Ishikawa (cell line): ENCODE measurements at regions not wholly inside any gene's neighbourhood (a gene's known extent, or its start where the extent isn't known, plus 50 kb on each side); places are given as distances from the start of the nearest gene placed in this dataset.

Experiments used
- EP300 ChIP-seq: IDR thresholded peaks from 2 replicates; pipeline ENCODE4 v1.6.1; 2012; ENCODE audit warnings: borderline replicate concordance
- FOXM1 ChIP-seq: IDR thresholded peaks from 2 replicates; pipeline ENCODE4 v1.6.1; 2012; ENCODE audit warnings: low read depth, borderline replicate concordance
- RAD21 ChIP-seq: IDR thresholded peaks from 2 replicates; pipeline ENCODE4 v1.6.1; 2012; ENCODE audit warnings: low read depth
- TCF12 ChIP-seq: IDR thresholded peaks from 2 replicates; pipeline ENCODE4 v1.6.1; 2012; ENCODE audit warnings: low read depth
- TEAD4 ChIP-seq: IDR thresholded peaks from 2 replicates; pipeline ENCODE4 v1.6.1; 2012
- YY1 ChIP-seq: IDR thresholded peaks from 2 replicates; pipeline ENCODE4 v1.6.1; 2012; ENCODE audit warnings: low read depth
- ZBTB7A ChIP-seq: IDR thresholded peaks from 2 replicates; pipeline ENCODE4 v1.6.1; 2012; ENCODE audit warnings: low read depth
- TF ChIP-seq, protein P1 (sequence below): IDR thresholded peaks from 2 replicates; pipeline ENCODE4 v1.6.1; 2012; ENCODE audit warnings: low read depth, mild to moderate bottlenecking

DNA sequence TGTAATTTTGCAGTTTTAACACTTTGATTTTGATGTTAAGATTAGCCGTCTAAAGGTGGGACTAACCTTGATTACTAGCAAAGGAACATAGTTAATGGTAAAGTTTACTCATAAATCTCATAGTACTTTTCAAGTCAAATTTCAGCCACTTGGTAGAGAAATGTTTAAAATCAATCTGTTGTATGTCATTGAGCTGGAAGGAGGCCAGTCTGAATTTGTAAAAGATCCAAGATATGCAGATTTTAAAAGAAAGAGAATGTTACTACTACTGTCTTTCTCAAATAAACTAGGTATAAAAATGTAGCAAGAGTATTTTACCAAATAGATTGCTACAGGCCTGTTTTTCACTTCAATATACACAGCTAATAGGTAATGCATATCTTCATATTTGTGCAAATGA lies 600.8 kb upstream of the SEL1L start:
- TF ChIP-seq FOXM1 (no peak), EP300 (no peak), YY1 (no peak), TEAD4 (no peak), TCF12 (no peak), ZBTB7A (no peak), RAD21 (no peak)
- TF ChIP-seq, protein P1, sequence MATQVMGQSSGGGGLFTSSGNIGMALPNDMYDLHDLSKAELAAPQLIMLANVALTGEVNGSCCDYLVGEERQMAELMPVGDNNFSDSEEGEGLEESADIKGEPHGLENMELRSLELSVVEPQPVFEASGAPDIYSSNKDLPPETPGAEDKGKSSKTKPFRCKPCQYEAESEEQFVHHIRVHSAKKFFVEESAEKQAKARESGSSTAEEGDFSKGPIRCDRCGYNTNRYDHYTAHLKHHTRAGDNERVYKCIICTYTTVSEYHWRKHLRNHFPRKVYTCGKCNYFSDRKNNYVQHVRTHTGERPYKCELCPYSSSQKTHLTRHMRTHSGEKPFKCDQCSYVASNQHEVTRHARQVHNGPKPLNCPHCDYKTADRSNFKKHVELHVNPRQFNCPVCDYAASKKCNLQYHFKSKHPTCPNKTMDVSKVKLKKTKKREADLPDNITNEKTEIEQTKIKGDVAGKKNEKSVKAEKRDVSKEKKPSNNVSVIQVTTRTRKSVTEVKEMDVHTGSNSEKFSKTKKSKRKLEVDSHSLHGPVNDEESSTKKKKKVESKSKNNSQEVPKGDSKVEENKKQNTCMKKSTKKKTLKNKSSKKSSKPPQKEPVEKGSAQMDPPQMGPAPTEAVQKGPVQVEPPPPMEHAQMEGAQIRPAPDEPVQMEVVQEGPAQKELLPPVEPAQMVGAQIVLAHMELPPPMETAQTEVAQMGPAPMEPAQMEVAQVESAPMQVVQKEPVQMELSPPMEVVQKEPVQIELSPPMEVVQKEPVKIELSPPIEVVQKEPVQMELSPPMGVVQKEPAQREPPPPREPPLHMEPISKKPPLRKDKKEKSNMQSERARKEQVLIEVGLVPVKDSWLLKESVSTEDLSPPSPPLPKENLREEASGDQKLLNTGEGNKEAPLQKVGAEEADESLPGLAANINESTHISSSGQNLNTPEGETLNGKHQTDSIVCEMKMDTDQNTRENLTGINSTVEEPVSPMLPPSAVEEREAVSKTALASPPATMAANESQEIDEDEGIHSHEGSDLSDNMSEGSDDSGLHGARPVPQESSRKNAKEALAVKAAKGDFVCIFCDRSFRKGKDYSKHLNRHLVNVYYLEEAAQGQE, result no peak
